Stimulated activated effector memory CD8-positive, alpha-beta T cell treated with anti-CD3 and anti-CD28 coated beads, Interleukin-12 subunit alpha, Interleukin-12 subunit beta, amount 100 ng/mL, for 72 hours (primary cell): ENCODE measurements at regions not wholly inside any gene's neighbourhood (a gene's known extent, or its start where the extent isn't known, plus 50 kb on each side); places are given as distances from the start of the nearest gene placed in this dataset.
"Not testable (repeated sequence)": the region's sequence is repeated elsewhere in the genome, so short reads cannot be mapped to it uniquely, and the experiment has no call there.

Experiments
- ATAC-seq: fragments of 150-1000 bp; cut with Tn5 transposase; 2 replicates; pipeline ENCODE4 v1.10.0; 2021
- DNase-seq, 2 donors: peaks; one replicate each; pipeline ENCODE4 v3.0.0; 2021 to 2022; ENCODE audit warnings: low spot score in 2 of 2
- H3K27ac Mint-ChIP-seq: one replicate; pipeline ENCODE4 v1.8.0; 2022; ENCODE audit warnings: mild to moderate bottlenecking, mixed read lengths
- H3K36me3 Mint-ChIP-seq: one replicate; pipeline ENCODE4 v1.8.0; 2022; ENCODE audit warnings: mild to moderate bottlenecking, mixed read lengths
- H3K4me1 Mint-ChIP-seq: one replicate; pipeline ENCODE4 v1.8.0; 2022; ENCODE audit warnings: mixed read lengths
- H3K4me3 Mint-ChIP-seq: one replicate; pipeline ENCODE4 v1.8.0; 2022; ENCODE audit warnings: mild to moderate bottlenecking, mixed read lengths
- H3K9me3 Mint-ChIP-seq: one replicate; pipeline ENCODE4 v1.8.0; 2022; ENCODE audit warnings: mixed read lengths

DNA sequence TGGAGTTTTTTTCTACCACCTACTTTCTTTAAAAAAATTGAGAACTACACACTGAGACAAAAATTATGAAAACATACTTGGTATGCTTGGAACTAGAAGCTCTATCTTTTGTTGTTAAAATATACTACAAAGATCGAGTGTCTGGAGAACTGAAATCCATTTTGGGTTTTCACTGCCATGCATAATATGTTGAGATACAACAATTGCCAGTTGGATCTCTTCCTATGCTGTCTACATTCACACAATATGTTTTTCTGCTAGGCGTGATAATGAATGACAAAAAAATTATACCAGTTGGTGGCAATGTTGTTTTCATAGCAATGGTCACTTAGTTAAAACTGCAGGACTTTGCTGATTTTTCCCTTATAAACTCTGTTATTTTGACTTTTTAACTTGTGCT, 605.4 kb upstream of the LCORL start:
- no peaks in the 10 kb centered on the region for H3K36me3 Mint-ChIP-seq
- H3K4me3 Mint-ChIP-seq, result no peak overlapping the region
- DNase-seq (no peak), ATAC-seq (no peak)
- no peaks in the 10 kb centered on the region for H3K4me1 Mint-ChIP-seq
- no peaks in the 10 kb centered on the region for H3K9me3 Mint-ChIP-seq
- no peak overlapping the region for H3K27ac Mint-ChIP-seq

DNA sequence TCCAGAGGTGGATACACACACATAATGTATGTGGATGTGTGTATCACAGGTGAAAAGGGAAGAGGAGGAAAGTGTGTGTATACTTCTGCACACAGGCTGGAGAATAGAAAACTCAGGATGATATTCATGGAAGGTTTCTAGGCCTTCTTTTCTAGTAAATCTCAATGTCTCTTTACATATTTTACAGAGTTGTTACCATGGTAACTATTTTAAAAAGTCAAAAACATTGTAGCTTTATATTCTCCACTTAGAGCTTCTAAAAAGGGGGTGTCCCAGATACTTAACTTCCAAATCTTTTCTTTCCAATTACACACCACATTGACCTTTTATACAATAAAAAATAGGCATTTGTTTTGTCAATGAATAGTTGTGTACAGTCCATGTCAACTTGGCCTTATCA, 604.8 kb upstream of the LCORL start:
- Mint-ChIP-seq H3K9me3 (no peaks in the 10 kb centered on the region), H3K27ac (no peak overlapping the region), H3K4me3 (no peak overlapping the region), H3K36me3 (no peaks in the 10 kb centered on the region), H3K4me1 (no peaks in the 10 kb centered on the region)
- no peak for DNase-seq
- ATAC-seq, result no peak

DNA sequence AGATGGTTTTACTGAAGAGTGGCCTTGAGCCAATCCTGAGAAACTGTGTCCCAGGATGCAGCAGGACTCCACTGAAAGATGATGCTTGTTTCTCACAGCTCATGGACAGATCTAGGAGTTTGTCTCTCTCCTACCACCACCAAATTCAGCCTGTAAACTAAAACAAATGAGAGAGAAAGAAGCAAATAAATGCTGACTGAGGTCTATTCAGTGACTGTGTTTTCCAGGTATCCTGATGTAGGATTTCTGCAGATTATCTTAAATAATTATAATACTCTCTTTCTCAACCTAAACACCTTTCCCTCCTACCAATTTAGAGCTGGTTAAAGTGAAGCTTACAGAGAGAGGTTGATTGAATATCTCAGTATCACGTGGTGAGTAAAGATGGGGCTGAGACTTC, 599.6 kb upstream of the LCORL start:
- Mint-ChIP-seq H3K27ac (no peak overlapping the region), H3K4me1 (no peaks in the 10 kb centered on the region), H3K9me3 (no peaks in the 10 kb centered on the region), H3K4me3 (no peak overlapping the region), H3K36me3 (no peaks in the 10 kb centered on the region)
- DNase-seq (no peak), ATAC-seq (no peak)

DNA sequence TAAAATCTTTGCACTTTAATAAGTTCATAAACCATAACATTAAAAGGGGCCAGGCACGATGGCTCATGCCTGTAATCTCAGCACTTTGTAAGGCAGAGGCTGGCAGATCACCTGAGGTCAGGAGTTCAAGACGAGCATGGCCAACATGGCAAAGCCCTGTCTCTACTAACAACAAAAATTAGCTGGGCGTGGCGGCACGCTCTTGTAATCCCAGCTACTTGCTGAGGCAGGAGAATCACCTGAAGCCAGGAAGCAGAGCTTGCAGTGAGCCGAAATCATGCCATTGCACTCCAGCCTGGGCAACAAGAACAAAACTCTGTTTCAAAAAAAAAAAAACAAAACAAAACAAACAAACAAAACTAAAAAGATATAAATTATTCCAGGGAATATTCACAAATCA, 595.2 kb upstream of the LCORL start:
- DNase-seq (no peak), ATAC-seq (no peak)
- H3K36me3 Mint-ChIP-seq, result no peaks in the 10 kb centered on the region
- no peak overlapping the region for H3K4me3 Mint-ChIP-seq
- H3K27ac Mint-ChIP-seq, result no peak overlapping the region
- H3K9me3 Mint-ChIP-seq, result no peaks in the 10 kb centered on the region
- no peaks in the 10 kb centered on the region for H3K4me1 Mint-ChIP-seq

DNA sequence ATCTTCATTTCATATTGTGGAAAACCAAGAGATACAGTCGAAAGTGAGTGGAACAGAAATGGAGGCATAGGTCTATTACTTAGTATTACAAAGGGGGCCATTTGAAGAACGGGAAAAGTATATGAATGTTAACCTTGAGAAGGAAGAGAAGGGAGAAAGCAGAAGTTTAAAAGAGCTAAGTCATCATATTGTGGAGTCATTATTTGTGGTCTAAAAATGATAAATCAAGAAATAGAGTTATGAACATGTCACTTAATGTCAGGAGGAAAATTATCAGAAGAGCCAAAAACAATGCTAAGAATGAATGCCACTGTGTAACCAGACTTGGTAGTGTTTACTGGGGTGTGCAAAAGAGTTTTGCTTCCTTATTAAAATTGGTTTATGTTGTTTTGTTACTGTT, 589.5 kb upstream of the LCORL start:
- H3K4me3 Mint-ChIP-seq, result no peak overlapping the region
- DNase-seq, result no peak
- H3K27ac Mint-ChIP-seq, result no peak overlapping the region
- ATAC-seq, result no peak
- H3K36me3 Mint-ChIP-seq, result no peaks in the 10 kb centered on the region
- H3K9me3 Mint-ChIP-seq, result peaks cover 9% of the 10 kb centered on the region
- no peaks in the 10 kb centered on the region for H3K4me1 Mint-ChIP-seq

DNA sequence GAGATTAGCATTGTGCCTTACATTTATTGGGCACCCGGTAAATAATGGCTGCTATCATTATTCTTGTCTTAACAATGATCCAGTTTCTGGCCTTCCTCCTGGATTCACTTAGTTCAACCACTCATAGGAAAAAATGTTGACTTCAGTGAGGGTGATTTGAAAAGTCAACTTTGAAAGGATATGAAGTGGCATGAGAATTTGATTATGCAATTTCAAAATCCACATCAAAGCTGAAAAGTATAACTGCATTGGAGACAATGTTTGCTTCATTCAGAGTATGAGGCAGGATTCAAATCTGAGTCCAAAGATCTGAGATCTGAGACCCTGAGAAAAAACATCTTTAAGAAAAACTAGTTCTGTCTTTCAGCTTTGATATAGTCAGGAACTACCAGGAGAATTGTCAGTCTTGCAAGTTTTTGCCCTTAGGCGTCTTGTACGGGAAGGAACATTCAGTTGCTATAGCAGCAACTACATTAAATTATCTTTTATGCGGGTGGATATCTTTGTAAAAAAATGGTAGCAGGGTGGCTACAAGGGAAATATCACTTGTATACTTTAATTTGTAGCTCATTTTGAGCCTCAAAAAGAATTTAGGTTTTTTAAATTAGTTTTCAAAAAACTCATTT, 587.5 kb upstream of the LCORL start:
- H3K9me3 Mint-ChIP-seq, result peaks cover 9% of the 10 kb centered on the region
- H3K27ac Mint-ChIP-seq, result no peak overlapping the region
- ATAC-seq (no peak), DNase-seq (no peak)
- H3K4me1 Mint-ChIP-seq, result no peaks in the 10 kb centered on the region
- no peak overlapping the region for H3K4me3 Mint-ChIP-seq
- H3K36me3 Mint-ChIP-seq, result no peaks in the 10 kb centered on the region

DNA sequence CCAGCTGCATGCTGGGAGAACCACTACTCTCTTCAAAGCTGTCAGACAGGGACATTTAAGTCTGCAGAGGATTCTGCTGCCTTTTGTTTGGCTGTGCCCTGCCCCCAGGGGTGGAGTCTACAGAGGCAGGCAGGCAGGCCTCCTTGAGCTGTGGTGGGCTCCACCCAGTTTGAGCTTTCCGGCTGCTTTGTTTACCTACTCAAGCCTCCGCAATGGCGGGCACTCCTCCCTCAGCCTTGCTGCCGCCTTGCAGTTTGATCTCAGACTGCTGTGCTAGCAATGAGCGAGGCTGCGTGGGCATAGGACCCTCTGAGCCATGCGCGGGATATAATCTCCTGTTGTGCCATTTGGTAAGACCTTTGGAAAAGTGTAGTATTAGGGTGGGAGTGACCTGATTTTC, 581.1 kb upstream of the LCORL start:
- not testable (repeated sequence) for ATAC-seq, H3K9me3 Mint-ChIP-seq, DNase-seq, H3K4me3 Mint-ChIP-seq, H3K4me1 Mint-ChIP-seq, H3K27ac Mint-ChIP-seq, H3K36me3 Mint-ChIP-seq

DNA sequence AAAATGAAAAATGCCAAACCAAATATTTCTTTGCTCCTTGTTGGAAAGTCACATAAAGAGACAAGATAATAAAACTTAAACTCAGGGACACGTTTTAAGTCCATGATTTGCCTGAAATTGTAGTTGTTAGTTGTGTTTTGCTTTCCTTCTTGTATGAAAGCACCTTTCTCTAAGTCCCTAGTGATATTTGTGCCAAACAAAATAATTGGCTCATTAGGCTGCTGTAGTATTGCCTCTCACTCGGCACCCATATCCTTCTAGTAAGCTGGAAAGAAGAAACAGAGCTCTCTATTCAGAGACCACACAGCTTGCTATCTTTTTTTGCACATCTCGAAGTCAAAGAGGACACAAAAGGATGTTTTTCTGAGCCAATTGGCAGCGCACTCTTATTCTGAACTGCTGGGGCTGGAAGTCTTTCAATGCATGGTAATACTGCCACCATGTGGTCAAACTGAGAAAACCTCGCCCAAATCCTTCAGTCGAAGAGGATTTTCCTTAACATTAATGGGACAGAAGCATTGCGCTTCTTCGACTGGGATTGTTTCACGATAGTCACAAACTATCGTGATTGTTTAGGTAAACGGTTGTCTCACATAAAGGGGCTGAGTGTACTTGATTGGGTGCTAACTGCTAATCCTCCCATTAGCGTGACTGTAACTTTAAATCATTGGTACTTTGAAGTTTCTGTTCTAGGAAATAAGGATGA, 571.9 kb upstream of the LCORL start:
- ATAC-seq, result peak; percentile 61
- Mint-ChIP-seq H3K4me3 (no peak overlapping the region), H3K27ac (no peak overlapping the region), H3K9me3 (no peaks in the 10 kb centered on the region), H3K4me1 (no peaks in the 10 kb centered on the region), H3K36me3 (no peaks in the 10 kb centered on the region)
- peak; percentile 16 to 55 for DNase-seq

DNA sequence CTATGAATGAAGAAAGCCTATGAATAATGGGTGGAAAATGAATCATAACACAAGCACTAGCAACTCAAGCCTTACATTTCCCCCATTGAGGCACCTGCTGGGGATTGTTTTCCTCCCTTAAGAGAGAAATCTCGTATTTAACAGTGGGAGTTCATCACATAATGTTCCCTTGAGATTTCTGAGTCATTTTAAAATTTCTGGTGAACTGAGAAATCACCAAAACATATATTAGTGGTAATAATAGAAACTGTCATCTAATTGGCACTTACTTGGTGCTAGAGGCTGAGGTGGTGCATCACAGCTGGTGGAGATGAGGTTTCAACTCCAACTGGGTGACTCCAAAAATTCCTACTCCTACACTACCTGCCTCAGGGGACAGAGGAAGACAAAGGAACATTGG, 561.3 kb upstream of the LCORL start:
- Mint-ChIP-seq H3K36me3 (no peaks in the 10 kb centered on the region), H3K27ac (no peak overlapping the region), H3K9me3 (no peaks in the 10 kb centered on the region), H3K4me1 (no peaks in the 10 kb centered on the region), H3K4me3 (no peak overlapping the region)
- DNase-seq (no peak), ATAC-seq (no peak)

DNA sequence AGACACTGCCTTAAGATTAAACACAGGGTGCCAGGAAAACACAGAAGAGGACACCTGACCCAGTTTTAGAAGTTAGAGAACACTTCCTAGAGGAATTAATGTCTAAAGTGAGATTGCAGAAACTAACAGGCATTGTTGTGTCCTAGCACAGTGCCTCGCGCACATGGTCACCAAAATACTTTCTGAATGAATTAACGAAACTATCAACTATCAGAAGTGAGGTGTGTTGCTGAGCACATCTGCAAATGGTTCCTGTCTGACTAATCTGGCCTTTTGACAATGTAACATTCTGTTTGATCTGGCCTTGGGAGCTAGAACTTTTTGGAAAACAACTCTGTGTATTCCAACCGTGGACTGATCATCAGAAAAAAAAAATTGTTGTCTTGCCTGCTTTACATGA, 556.8 kb upstream of the LCORL start:
- H3K9me3 Mint-ChIP-seq, result no peaks in the 10 kb centered on the region
- no peaks in the 10 kb centered on the region for H3K4me1 Mint-ChIP-seq

DNA sequence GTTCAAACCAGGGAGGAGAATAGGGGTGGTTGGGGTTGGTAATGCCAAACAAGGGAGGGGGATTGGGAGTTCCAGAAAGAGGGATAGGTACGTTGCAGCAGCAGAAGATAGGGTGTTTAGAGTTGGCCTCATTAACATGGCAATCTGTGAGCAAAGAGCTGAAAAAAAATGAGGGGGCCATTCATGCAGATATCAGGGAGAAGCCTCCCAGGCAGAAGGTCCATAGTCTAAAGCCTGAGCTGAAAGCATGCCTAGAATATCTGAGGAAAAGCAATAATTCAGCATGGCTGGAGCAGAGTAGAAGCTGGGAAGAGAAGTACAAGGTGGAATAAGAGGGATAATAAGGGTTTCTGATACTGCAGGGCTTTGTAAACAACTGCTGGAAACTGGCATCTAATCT, 550.9 kb upstream of the LCORL start:
- Mint-ChIP-seq H3K36me3 (no peaks in the 10 kb centered on the region), H3K4me3 (no peak overlapping the region), H3K27ac (no peak overlapping the region), H3K4me1 (no peaks in the 10 kb centered on the region), H3K9me3 (no peaks in the 10 kb centered on the region)
- no peak for ATAC-seq
- DNase-seq, result no peak

More for the DNA sequence above, 556.8 kb upstream of the LCORL start:
- Mint-ChIP-seq H3K4me3 (no peak overlapping the region), H3K36me3 (no peaks in the 10 kb centered on the region), H3K27ac (no peak overlapping the region)
- ATAC-seq (no peak), DNase-seq (no peak)

DNA sequence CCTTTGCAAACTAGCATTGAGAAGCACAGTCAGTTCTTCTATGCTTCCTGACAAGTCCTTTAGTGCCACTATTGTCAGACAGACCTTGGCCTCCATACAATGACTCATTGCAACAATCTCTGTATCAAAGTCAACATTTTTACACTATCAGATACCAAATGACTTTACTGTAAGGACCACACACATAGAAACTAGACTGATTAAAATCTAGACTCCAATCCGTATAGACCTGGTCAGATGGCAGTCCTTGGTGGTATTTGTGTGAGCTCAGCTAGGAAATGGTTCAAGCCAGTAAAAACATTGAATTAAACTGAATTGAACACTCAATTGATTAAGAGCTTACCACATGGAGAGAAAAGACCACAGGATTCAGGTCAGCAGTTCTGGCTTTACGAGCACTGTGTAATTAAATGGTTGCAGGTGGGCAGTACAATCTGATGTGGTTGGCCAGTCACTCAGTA, 549.8 kb upstream of the LCORL start:
- Mint-ChIP-seq H3K27ac (no peak overlapping the region), H3K9me3 (no peaks in the 10 kb centered on the region), H3K36me3 (no peaks in the 10 kb centered on the region), H3K4me3 (no peak overlapping the region), H3K4me1 (no peaks in the 10 kb centered on the region)
- DNase-seq, result no peak
- ATAC-seq, result peak; percentile 62

DNA sequence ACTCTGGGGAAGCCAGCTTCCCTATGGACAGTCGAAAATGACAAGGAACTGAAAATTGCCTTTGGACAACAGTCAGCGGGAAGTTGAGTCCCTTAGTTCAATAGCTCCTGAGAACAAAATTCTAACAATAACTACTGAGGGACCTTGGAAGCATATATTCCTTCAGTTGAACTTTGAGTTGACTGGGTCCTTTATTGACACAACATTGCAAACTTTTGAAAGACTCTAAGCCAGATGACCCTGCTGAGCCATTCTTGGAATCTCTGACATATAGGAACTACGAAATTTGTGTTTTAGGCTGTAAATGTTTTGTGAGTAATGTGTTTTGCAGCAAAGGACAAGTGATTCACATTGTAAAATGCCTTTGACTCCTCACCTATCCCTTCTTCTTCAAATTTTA, 548.8 kb upstream of the LCORL start:
- DNase-seq (no peak), ATAC-seq (no peak)
- Mint-ChIP-seq H3K27ac (no peak overlapping the region), H3K4me3 (no peak overlapping the region), H3K9me3 (no peaks in the 10 kb centered on the region), H3K36me3 (no peaks in the 10 kb centered on the region), H3K4me1 (no peaks in the 10 kb centered on the region)

DNA sequence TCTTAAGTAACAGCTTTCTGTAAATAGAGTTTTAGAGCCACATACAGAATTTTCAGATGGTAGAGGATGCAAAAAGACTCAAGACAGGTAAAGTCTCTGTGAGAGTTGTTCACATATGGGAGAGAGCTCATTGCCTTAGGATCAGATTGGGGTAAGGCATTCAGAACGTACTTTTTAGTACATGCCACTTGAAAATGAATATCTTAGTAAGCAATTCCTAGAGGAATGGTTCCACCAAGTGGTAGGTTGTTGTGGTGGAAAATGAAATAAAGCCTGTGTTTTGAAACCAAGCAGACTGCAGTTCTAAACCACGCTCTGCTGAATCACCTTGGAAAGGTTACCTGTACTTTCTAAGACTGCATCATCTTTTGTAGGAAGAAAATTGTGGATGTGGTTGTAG, 547.0 kb upstream of the LCORL start:
- DNase-seq (no peak), ATAC-seq (no peak)
- no peak overlapping the region for H3K27ac Mint-ChIP-seq
- no peaks in the 10 kb centered on the region for H3K36me3 Mint-ChIP-seq
- H3K4me1 Mint-ChIP-seq, result no peaks in the 10 kb centered on the region
- H3K9me3 Mint-ChIP-seq, result no peaks in the 10 kb centered on the region
- H3K4me3 Mint-ChIP-seq, result no peak overlapping the region

DNA sequence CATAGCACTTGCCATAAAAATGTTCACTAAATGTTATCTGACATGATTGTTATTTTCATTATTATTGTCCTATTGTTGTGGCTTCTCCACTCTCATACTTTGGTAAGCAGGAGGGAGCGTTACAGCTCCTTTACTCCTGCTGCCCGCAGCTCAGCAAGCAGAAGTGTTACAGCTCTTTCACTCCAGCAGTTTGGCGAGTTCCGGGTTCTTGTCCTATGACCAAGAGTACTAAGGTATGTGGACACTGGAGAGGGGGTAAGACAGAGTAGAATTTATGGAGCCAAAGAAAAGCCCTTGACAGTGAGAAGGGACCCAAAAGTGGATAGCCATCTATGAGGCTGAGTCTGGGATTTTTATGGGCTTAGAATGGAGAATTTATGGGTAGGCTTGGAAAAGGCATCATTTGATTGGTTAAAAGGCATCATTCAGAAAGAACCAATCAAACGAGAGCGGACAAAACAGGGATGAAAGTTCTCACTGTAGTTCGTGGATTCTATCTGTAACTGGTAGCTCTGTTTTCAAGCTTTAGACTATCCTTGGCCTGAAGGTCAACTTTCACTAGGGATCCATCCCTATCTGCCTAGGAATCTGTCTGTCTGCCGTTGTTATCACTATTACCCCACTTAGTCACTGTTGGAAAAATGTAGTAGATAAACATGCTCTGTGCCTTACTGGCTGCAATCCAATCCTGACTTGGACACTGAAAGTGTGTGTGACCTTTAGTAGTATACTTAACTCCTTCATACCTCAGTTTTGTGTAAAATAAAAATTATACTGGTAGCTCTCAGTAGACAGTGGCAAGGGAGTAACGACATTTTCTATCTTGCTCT, 545.6 kb upstream of the LCORL start:
- no peak for DNase-seq
- no peak for ATAC-seq
- H3K9me3 Mint-ChIP-seq, result peaks cover 2% of the 10 kb centered on the region

DNA sequence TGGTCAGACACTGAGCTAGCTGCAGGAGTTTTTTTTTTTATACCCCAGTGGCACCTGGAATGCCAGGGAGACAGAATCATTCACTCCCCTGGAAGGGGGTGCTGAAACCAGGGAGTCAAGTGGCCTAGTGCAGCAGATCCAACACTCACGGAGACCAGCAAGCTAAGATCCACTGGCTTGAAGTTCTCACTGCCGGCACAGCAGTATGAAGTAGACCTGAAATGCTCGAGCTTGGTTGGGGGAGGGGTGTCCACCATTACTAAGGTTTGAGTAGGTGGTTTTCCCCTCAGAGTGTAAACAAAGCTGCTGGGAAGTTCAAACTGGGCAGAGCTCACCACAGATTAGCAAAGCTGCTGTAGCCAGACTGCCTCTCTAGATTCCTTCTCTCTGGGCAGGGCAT, 537.9 kb upstream of the LCORL start:
- ATAC-seq, result no peak
- no peaks in the 10 kb centered on the region for H3K36me3 Mint-ChIP-seq
- no peak for DNase-seq
- peaks cover 9% of the 10 kb centered on the region for H3K9me3 Mint-ChIP-seq
- H3K27ac Mint-ChIP-seq, result no peak overlapping the region
- H3K4me1 Mint-ChIP-seq, result no peaks in the 10 kb centered on the region
- H3K4me3 Mint-ChIP-seq, result no peak overlapping the region

More for the DNA sequence above, 545.6 kb upstream of the LCORL start:
- Mint-ChIP-seq H3K4me1 (no peaks in the 10 kb centered on the region), H3K27ac (no peak overlapping the region), H3K36me3 (no peaks in the 10 kb centered on the region), H3K4me3 (no peak overlapping the region)
